Endothelial cell (in vitro differentiated cells): ENCODE measurements at regions not wholly inside any gene's neighbourhood (a gene's known extent, or its start where the extent isn't known, plus 50 kb on each side); places are given as distances from the start of the nearest gene placed in this dataset.
A peak's percentile ranks its signal among the peaks of the same experiment; 100 is the strongest.

Source experiments
- DNase-seq: peaks from one replicate; pipeline ENCODE4 v3.0.0; 2021; ENCODE audit warnings: low spot score
- H3K27ac Mint-ChIP-seq: one replicate; pipeline ENCODE4 v1.8.0; 2021; ENCODE audit warnings: mixed read lengths, inconsistent platforms; ENCODE audit not compliant: unreplicated experiment
- H3K27me3 Mint-ChIP-seq: one replicate; pipeline ENCODE4 v1.8.0; 2021; ENCODE audit warnings: mild to moderate bottlenecking, moderate library complexity, mixed read lengths, inconsistent platforms; ENCODE audit not compliant: unreplicated experiment
- H3K36me3 Mint-ChIP-seq: one replicate; pipeline ENCODE4 v1.8.0; 2021; ENCODE audit warnings: mild to moderate bottlenecking, low read depth, mixed read lengths, inconsistent platforms; ENCODE audit not compliant: unreplicated experiment
- H3K4me1 Mint-ChIP-seq: one replicate; pipeline ENCODE4 v1.8.0; 2021; ENCODE audit warnings: mild to moderate bottlenecking, mixed read lengths, inconsistent platforms; ENCODE audit not compliant: unreplicated experiment
- H3K4me3 Mint-ChIP-seq: one replicate; pipeline ENCODE4 v1.8.0; 2021; ENCODE audit warnings: mild to moderate bottlenecking, mixed read lengths, inconsistent platforms; ENCODE audit not compliant: unreplicated experiment
- H3K9me3 Mint-ChIP-seq: one replicate; pipeline ENCODE4 v1.8.0; 2021; ENCODE audit warnings: mixed read lengths, inconsistent platforms; ENCODE audit not compliant: unreplicated experiment
- TF ChIP-seq, protein P1 (sequence below): fragments of 200-600 bp; sonication (generic); IDR thresholded peaks from one replicate; pipeline ENCODE4 v1.5.0; 2021; ENCODE audit warnings: antibody characterized with exemption; ENCODE audit not compliant: unreplicated experiment

DNA sequence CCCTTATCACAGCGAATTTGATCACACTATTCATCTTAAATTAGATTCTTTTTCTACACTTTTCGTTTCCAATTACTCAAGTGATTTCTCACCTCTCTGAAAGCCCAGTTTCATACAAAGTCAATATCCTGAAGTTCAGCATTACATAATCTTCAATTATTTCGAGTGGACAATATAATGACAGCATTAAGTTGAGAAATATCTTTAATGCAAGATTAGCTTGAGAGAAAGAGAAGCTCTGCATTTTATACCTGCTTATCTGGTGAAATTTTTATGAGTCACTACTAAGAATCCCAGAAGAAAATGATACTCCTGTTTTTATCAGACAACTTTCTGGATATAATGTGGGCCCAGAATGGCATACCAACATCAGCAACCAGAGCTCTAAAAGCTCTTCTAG is 509.6 kb downstream of the KCNJ2 start:
- H3K27ac Mint-ChIP-seq: no peak overlapping the region
- no peaks in the 10 kb centered on the region for H3K36me3 Mint-ChIP-seq
- H3K4me1 Mint-ChIP-seq: peaks cover 26% of the 10 kb centered on the region
- TF ChIP-seq, protein P1, sequence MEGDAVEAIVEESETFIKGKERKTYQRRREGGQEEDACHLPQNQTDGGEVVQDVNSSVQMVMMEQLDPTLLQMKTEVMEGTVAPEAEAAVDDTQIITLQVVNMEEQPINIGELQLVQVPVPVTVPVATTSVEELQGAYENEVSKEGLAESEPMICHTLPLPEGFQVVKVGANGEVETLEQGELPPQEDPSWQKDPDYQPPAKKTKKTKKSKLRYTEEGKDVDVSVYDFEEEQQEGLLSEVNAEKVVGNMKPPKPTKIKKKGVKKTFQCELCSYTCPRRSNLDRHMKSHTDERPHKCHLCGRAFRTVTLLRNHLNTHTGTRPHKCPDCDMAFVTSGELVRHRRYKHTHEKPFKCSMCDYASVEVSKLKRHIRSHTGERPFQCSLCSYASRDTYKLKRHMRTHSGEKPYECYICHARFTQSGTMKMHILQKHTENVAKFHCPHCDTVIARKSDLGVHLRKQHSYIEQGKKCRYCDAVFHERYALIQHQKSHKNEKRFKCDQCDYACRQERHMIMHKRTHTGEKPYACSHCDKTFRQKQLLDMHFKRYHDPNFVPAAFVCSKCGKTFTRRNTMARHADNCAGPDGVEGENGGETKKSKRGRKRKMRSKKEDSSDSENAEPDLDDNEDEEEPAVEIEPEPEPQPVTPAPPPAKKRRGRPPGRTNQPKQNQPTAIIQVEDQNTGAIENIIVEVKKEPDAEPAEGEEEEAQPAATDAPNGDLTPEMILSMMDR: no peak
- no peaks in the 10 kb centered on the region for H3K27me3 Mint-ChIP-seq
- H3K9me3 Mint-ChIP-seq: no peaks in the 10 kb centered on the region
- H3K4me3 Mint-ChIP-seq: no peak overlapping the region
- no peak for DNase-seq

GRCh38 chr17:70683936-70684335 is 514.6 kb downstream of the KCNJ2 start:
- H3K4me3 Mint-ChIP-seq: no peak overlapping the region
- H3K9me3 Mint-ChIP-seq: no peaks in the 10 kb centered on the region
- TF ChIP-seq, protein P1: no peak
- H3K27me3 Mint-ChIP-seq: no peaks in the 10 kb centered on the region
- no peaks in the 10 kb centered on the region for H3K36me3 Mint-ChIP-seq
- peaks cover 26% of the 10 kb centered on the region for H3K4me1 Mint-ChIP-seq
- DNase-seq: no peak
- peak overlapping the region; percentile 31 for H3K27ac Mint-ChIP-seq

GRCh38 chr17:70687421-70687820 is 518.1 kb downstream of the KCNJ2 start:
- no peak for DNase-seq
- peaks cover 15% of the 10 kb centered on the region for H3K4me1 Mint-ChIP-seq
- H3K9me3 Mint-ChIP-seq: no peaks in the 10 kb centered on the region
- H3K4me3 Mint-ChIP-seq: no peak overlapping the region
- H3K27me3 Mint-ChIP-seq: no peaks in the 10 kb centered on the region
- H3K27ac Mint-ChIP-seq: no peak overlapping the region
- TF ChIP-seq, protein P1: no peak
- H3K36me3 Mint-ChIP-seq: no peaks in the 10 kb centered on the region

DNA sequence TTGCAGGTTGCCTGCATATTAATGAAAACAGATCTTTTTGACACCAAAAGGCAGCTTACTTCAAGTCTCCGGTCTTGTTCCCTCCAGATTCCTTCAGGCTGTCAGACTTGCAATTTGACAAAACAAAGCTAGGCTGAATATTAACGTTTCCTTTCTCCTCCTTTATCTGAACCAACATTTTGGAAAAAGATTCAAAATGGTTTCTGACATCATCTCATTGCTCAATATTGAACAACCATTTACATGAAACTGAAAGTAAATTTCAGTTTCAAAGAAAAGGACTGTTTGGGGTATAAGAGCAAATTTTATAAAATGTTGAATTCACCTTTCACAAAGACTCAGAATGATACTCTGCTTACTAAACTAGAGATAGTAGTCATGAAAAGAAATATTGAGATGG is 521.8 kb downstream of the KCNJ2 start:
- Mint-ChIP-seq H3K4me3 (no peak overlapping the region), H3K36me3 (no peaks in the 10 kb centered on the region), H3K27ac (no peak overlapping the region), H3K9me3 (no peaks in the 10 kb centered on the region), H3K4me1 (no peaks in the 10 kb centered on the region), H3K27me3 (no peaks in the 10 kb centered on the region)
- TF ChIP-seq, protein P1: no peak
- no peak for DNase-seq

DNA sequence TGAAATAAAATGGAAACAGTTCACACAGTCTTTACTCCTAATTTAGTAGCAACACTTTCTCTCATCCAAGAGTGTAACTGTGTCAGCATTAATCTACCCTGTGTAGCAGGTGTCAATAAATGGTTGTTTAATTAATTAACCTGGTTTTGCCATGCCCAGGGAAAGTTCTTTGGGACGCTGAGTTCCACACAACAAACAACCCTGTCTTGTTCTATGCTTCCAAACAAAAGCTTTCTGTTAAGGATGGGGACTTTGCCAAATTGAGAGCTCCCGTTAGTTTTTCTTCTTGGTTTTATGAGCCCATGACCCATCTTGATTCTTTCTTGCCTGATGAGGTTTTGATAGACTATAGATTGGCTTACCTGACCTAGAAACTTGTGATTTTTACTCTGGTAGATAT is 530.1 kb downstream of the KCNJ2 start:
- TF ChIP-seq, protein P1: no peak
- H3K27me3 Mint-ChIP-seq: peaks cover 1% of the 10 kb centered on the region
- H3K9me3 Mint-ChIP-seq: no peaks in the 10 kb centered on the region
- H3K27ac Mint-ChIP-seq: no peak overlapping the region
- DNase-seq: no peak
- H3K4me1 Mint-ChIP-seq: no peaks in the 10 kb centered on the region
- no peaks in the 10 kb centered on the region for H3K36me3 Mint-ChIP-seq
- H3K4me3 Mint-ChIP-seq: no peak overlapping the region
